ENCODE measurements at regions not wholly inside any gene's neighbourhood (a gene's known extent, or its start where the extent isn't known, plus 50 kb on each side); places are given as distances from the start of the nearest gene placed in this dataset.

GRCh38 chr16:6170022-6170421, 1072.4 kb upstream of the EEF2KMT start:
- Histone ChIP-seq H3K4me3 (ENCODE audit: low read depth, low read length, poor library complexity, severe bottlenecking) (no peak overlapping the region), H3K9me2 (ENCODE audit: insufficient read depth, low read length) (no peaks in the 10 kb centered on the region), H3K36me3 (ENCODE audit: insufficient read depth, low read length) (no peaks in the 10 kb centered on the region), H3K9me3 (ENCODE audit: low read length) (no peaks in the 10 kb centered on the region), H3K4me1 (ENCODE audit: insufficient read depth, low read length, poor library complexity, severe bottlenecking) (no peaks in the 10 kb centered on the region), H2AFZ (ENCODE audit: low read length) (no peak overlapping the region), H3K4me2 (ENCODE audit: low read length) (no peak overlapping the region), H4K20me1 (ENCODE audit: insufficient read depth, low read length) (no peaks in the 10 kb centered on the region), H3K79me2 (ENCODE audit: insufficient read depth, low read depth, low read length) (no peaks in the 10 kb centered on the region), H3K27ac (ENCODE audit: low read depth, low read length, poor library complexity, severe bottlenecking) (no peak overlapping the region)
- no peak for TF ChIP-seq EZH2phosphoT487 (IDR thresholded peaks at IDR 0.05; ENCODE audit: borderline replicate concordance, low read depth, low read length)
- TF ChIP-seq CTCF (conservative IDR thresholded peaks at IDR 0.05; ENCODE audit: low read length), result no peak
- POLR2A ChIA-PET, result no interaction called here
- DNase-seq (ENCODE audit: low spot score), result no peak
- CTCF ChIA-PET (ENCODE audit: unreplicated experiment), result no interaction called here
- no TSS peak for BruUV-seq (replicated peaks)
- intact Hi-C loops (cut with micrococcal nuclease; ENCODE audit: unreplicated experiment), result no loop called here

GRCh38 chr16:6165330-6165979, 1067.9 kb upstream of the EEF2KMT start:
- Histone ChIP-seq H2AFZ (ENCODE audit: low read length) (no peak overlapping the region), H3K9me3 (ENCODE audit: low read length) (no peaks in the 10 kb centered on the region), H3K27ac (ENCODE audit: low read depth, low read length, poor library complexity, severe bottlenecking) (no peak overlapping the region), H3K79me2 (ENCODE audit: insufficient read depth, low read depth, low read length) (no peaks in the 10 kb centered on the region), H3K36me3 (ENCODE audit: insufficient read depth, low read length) (no peaks in the 10 kb centered on the region), H4K20me1 (ENCODE audit: insufficient read depth, low read length) (no peaks in the 10 kb centered on the region), H3K9me2 (ENCODE audit: insufficient read depth, low read length) (no peaks in the 10 kb centered on the region), H3K4me2 (ENCODE audit: low read length) (no peak overlapping the region), H3K4me3 (ENCODE audit: low read depth, low read length, poor library complexity, severe bottlenecking) (no peak overlapping the region), H3K4me1 (ENCODE audit: insufficient read depth, low read length, poor library complexity, severe bottlenecking) (no peaks in the 10 kb centered on the region)
- ChIA-PET CTCF (ENCODE audit: unreplicated experiment) (no interaction called here), POLR2A (no interaction called here)
- no peak for DNase-seq (ENCODE audit: low spot score)
- no peak for TF ChIP-seq EZH2phosphoT487 (IDR thresholded peaks at IDR 0.05; ENCODE audit: borderline replicate concordance, low read depth, low read length)
- peak; percentile 38; the same call in 1 of the 2 replicates for TF ChIP-seq CTCF (conservative IDR thresholded peaks at IDR 0.05; ENCODE audit: low read length)
- no TSS peak for BruUV-seq (replicated peaks)
- intact Hi-C loops (cut with micrococcal nuclease; ENCODE audit: unreplicated experiment), result no loop called here

- intact Hi-C loops (cut with micrococcal nuclease; ENCODE audit: unreplicated experiment), result no loop called here
- CTCF ChIA-PET (ENCODE audit: unreplicated experiment), result no interaction called here
- no TSS peak for BruUV-seq (replicated peaks)
Observed at GRCh38 chr16:6160871-6161270, 1063.3 kb upstream of the EEF2KMT start.

More at GRCh38 chr16:6160871-6161270, 1063.3 kb upstream of the EEF2KMT start:
- Histone ChIP-seq H3K27ac (ENCODE audit: low read depth, low read length, poor library complexity, severe bottlenecking) (no peak overlapping the region), H2AFZ (ENCODE audit: low read length) (no peak overlapping the region), H4K20me1 (ENCODE audit: insufficient read depth, low read length) (no peaks in the 10 kb centered on the region), H3K4me1 (ENCODE audit: insufficient read depth, low read length, poor library complexity, severe bottlenecking) (no peaks in the 10 kb centered on the region), H3K36me3 (ENCODE audit: insufficient read depth, low read length) (no peaks in the 10 kb centered on the region), H3K4me2 (ENCODE audit: low read length) (no peak overlapping the region), H3K9me2 (ENCODE audit: insufficient read depth, low read length) (no peaks in the 10 kb centered on the region), H3K79me2 (ENCODE audit: insufficient read depth, low read depth, low read length) (no peaks in the 10 kb centered on the region), H3K4me3 (ENCODE audit: low read depth, low read length, poor library complexity, severe bottlenecking) (no peak overlapping the region), H3K9me3 (ENCODE audit: low read length) (no peaks in the 10 kb centered on the region)
- POLR2A ChIA-PET, result no interaction called here
- no peak for DNase-seq (ENCODE audit: low spot score)
- no peak for TF ChIP-seq EZH2phosphoT487 (IDR thresholded peaks at IDR 0.05; ENCODE audit: borderline replicate concordance, low read depth, low read length)
- no peak for TF ChIP-seq CTCF (conservative IDR thresholded peaks at IDR 0.05; ENCODE audit: low read length)
